MM.1S (cell line): ENCODE measurements at regions not wholly inside any gene's neighbourhood (a gene's known extent, or its start where the extent isn't known, plus 50 kb on each side); places are given as distances from the start of the nearest gene placed in this dataset.

Experiments used
- DNase-seq: peaks from one replicate; pipeline ENCODE4 v3.0.0-alpha.2; 2015
- H2AFZ ChIP-seq: fragments of 300-600 bp; sonication (generic); 2 replicates; pipeline ENCODE4 v1.6.0; 2016; ENCODE audit warnings: antibody characterized with exemption, low read length
- H3F3A ChIP-seq: fragments of 300-600 bp; sonication (generic); 2 replicates; pipeline ENCODE4 v1.6.1; 2016; ENCODE audit warnings: mild to moderate bottlenecking, antibody characterized with exemption, low read length, moderate library complexity, mixed read lengths; ENCODE audit not compliant: insufficient read depth
- H3K27ac ChIP-seq: fragments of 300-600 bp; sonication (generic); 2 replicates; pipeline ENCODE4 v1.5.1; 2016; ENCODE audit warnings: mild to moderate bottlenecking, low read length
- H3K27me3 ChIP-seq: fragments of 300-600 bp; sonication (generic); replicated peaks from 2 replicates; pipeline ENCODE4 v1.6.0; 2016; ENCODE audit warnings: low read length; ENCODE audit not compliant: insufficient read depth
- H3K36me3 ChIP-seq: fragments of 300-600 bp; sonication (generic); replicated peaks from 2 replicates; pipeline ENCODE4 v1.6.1; 2016; ENCODE audit warnings: mild to moderate bottlenecking, low read length, mixed read lengths; ENCODE audit not compliant: insufficient read depth
- H3K4me1 ChIP-seq: fragments of 300-600 bp; sonication (generic); 2 replicates; pipeline ENCODE4 v1.6.1; 2016; ENCODE audit warnings: low read length, mixed read lengths
- H3K4me2 ChIP-seq: fragments of 300-600 bp; sonication (generic); 2 replicates; pipeline ENCODE4 v1.6.0; 2016; ENCODE audit warnings: low read depth, low read length
- H3K4me3 ChIP-seq: fragments of 300-600 bp; sonication (generic); 2 replicates; pipeline ENCODE4 v1.5.1; 2016; ENCODE audit warnings: low read length, mixed read lengths
- H3K79me2 ChIP-seq: fragments of 300-600 bp; sonication (generic); 2 replicates; pipeline ENCODE4 v1.6.1; 2016; ENCODE audit warnings: mixed run types, low read length, mixed read lengths
- H3K9ac ChIP-seq: fragments of 300-600 bp; sonication (generic); 2 replicates; pipeline ENCODE4 v1.6.1; 2016; ENCODE audit warnings: low read length, mixed read lengths
- H3K9me2 ChIP-seq: fragments of 300-600 bp; sonication (generic); replicated peaks from 2 replicates; pipeline ENCODE4 v1.6.1; 2016; ENCODE audit warnings: mild to moderate bottlenecking, low read length, mixed read lengths; ENCODE audit not compliant: insufficient read depth
- H3K9me3 ChIP-seq: fragments of 300-600 bp; sonication (generic); replicated peaks from 2 replicates; pipeline ENCODE4 v1.6.1; 2016; ENCODE audit warnings: mild to moderate bottlenecking, low read length, mixed read lengths; ENCODE audit not compliant: insufficient read depth
- H4K20me1 ChIP-seq: fragments of 300-600 bp; sonication (generic); 2 replicates; pipeline ENCODE4 v1.6.1; 2016; ENCODE audit warnings: mild to moderate bottlenecking, low read length, moderate library complexity, mixed read lengths; ENCODE audit not compliant: insufficient read depth
- EZH2 ChIP-seq: fragments of 300-600 bp; sonication (generic); optimal IDR thresholded peaks from 2 replicates; pipeline ENCODE3; 2017; ENCODE audit warnings: low read depth, mild to moderate bottlenecking, antibody characterized with exemption, low read length, mixed read lengths
- EZH2phosphoT487 ChIP-seq: fragments of 300-600 bp; sonication (generic); IDR thresholded peaks from 2 replicates; pipeline ENCODE4 v1.6.1; 2018; ENCODE audit warnings: antibody characterized with exemption, low read length
- TF ChIP-seq, protein P1 (sequence below): fragments of 300-600 bp; sonication (generic); IDR thresholded peaks from 2 replicates; pipeline ENCODE4 v1.5.1; 2016; ENCODE audit warnings: antibody characterized with exemption, low read length, mixed read lengths

DNA sequence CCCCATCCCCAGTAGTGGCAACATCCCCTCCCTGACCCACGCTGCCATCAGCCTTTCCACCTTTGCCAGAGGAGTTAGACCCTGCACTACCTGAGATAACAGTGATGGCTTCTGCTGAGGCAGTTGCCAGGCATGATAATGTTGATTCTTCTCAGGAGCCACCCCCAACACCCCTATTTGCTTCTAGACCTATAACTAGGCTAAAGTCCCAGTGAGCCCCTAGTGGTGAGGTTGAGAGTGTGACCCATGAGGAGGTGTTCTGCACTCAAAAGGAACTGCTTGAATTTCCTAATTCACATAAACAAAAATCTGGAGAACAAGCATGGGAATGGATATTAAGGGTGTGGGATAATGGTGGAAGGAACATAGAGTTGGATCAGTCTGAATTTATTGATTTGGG, 159.6 kb upstream of the COL11A1 start:
- no peak overlapping the region for H2AFZ ChIP-seq
- no peaks in the 10 kb centered on the region for H3K36me3 ChIP-seq
- no peak overlapping the region for H3K27ac ChIP-seq
- H3K4me1 ChIP-seq: no peaks in the 10 kb centered on the region
- no peak overlapping the region for H3K9ac ChIP-seq
- TF ChIP-seq EZH2 (no peak), EZH2phosphoT487 (no peak)
- TF ChIP-seq, protein P1, sequence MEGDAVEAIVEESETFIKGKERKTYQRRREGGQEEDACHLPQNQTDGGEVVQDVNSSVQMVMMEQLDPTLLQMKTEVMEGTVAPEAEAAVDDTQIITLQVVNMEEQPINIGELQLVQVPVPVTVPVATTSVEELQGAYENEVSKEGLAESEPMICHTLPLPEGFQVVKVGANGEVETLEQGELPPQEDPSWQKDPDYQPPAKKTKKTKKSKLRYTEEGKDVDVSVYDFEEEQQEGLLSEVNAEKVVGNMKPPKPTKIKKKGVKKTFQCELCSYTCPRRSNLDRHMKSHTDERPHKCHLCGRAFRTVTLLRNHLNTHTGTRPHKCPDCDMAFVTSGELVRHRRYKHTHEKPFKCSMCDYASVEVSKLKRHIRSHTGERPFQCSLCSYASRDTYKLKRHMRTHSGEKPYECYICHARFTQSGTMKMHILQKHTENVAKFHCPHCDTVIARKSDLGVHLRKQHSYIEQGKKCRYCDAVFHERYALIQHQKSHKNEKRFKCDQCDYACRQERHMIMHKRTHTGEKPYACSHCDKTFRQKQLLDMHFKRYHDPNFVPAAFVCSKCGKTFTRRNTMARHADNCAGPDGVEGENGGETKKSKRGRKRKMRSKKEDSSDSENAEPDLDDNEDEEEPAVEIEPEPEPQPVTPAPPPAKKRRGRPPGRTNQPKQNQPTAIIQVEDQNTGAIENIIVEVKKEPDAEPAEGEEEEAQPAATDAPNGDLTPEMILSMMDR: no peak
- no peaks in the 10 kb centered on the region for H3K27me3 ChIP-seq
- no peak overlapping the region for H3K4me2 ChIP-seq
- no peak overlapping the region for H3K4me3 ChIP-seq
- H4K20me1 ChIP-seq: no peaks in the 10 kb centered on the region
- DNase-seq: no peak
- no peaks in the 10 kb centered on the region for H3K79me2 ChIP-seq
- H3K9me2 ChIP-seq: no peaks in the 10 kb centered on the region
- H3F3A ChIP-seq: no peaks in the 10 kb centered on the region
- H3K9me3 ChIP-seq: no peaks in the 10 kb centered on the region

DNA sequence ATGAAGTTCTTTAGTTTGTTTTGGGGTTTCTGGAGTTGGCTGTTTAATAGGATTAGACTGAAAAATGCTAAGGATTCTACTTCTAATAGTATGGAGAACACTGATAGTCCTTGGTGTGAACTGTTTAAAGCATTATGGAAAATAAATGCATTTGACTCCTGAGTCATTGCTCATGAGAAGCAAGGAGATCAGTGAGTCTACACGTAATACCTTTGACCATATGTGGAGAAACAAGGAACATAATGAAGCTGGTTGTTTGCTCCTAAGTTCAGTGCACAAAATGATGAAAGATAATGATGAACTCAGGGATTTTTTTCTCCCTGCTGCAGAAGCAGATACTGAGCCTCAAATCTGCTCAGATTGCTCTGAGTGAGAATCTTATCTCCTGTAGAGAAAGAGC, 158.9 kb upstream of the COL11A1 start:
- H3K9me3 ChIP-seq: no peaks in the 10 kb centered on the region
- H4K20me1 ChIP-seq: no peaks in the 10 kb centered on the region
- H3K27ac ChIP-seq: no peak overlapping the region
- H3K9me2 ChIP-seq: no peaks in the 10 kb centered on the region
- no peak overlapping the region for H2AFZ ChIP-seq
- H3K4me1 ChIP-seq: no peaks in the 10 kb centered on the region
- no peaks in the 10 kb centered on the region for H3K79me2 ChIP-seq
- no peak overlapping the region for H3K9ac ChIP-seq
- H3F3A ChIP-seq: no peaks in the 10 kb centered on the region
- TF ChIP-seq EZH2phosphoT487 (no peak), EZH2 (no peak)
- TF ChIP-seq, protein P1: no peak
- H3K27me3 ChIP-seq: no peaks in the 10 kb centered on the region
- no peak overlapping the region for H3K4me3 ChIP-seq
- no peak overlapping the region for H3K4me2 ChIP-seq
- no peaks in the 10 kb centered on the region for H3K36me3 ChIP-seq
- DNase-seq: no peak

DNA sequence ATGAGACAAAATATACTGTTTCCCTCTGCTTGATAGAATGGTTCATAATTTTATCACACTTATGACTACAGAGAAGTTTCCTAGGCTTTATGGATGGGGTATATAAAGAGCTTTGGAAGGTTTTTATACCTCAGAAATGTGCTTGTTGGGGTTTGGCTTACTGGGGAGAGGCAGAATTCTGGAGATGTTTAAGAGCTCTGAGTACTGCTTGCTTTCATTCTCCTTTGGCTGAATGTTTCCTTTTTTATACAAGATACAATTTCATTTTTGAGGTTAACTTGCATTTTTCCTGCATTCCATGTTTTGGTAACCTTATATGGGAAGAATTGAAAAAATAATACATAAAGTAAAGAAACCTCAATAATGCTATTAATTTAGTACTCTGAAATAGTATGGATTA, 157.7 kb upstream of the COL11A1 start:
- Histone ChIP-seq H3K27me3 (no peaks in the 10 kb centered on the region), H3K79me2 (no peaks in the 10 kb centered on the region), H3K9me3 (no peaks in the 10 kb centered on the region), H3K4me3 (no peak overlapping the region), H3K9me2 (no peaks in the 10 kb centered on the region), H3K9ac (no peak overlapping the region), H4K20me1 (no peaks in the 10 kb centered on the region), H3K36me3 (no peaks in the 10 kb centered on the region), H3F3A (no peaks in the 10 kb centered on the region), H3K4me2 (no peak overlapping the region), H2AFZ (no peak overlapping the region), H3K4me1 (no peaks in the 10 kb centered on the region), H3K27ac (no peak overlapping the region)
- TF ChIP-seq EZH2 (no peak), EZH2phosphoT487 (no peak)
- TF ChIP-seq, protein P1: no peak
- DNase-seq: no peak
